GM18858 (cell line): ENCODE measurements at regions not wholly inside any gene's neighbourhood (a gene's known extent, or its start where the extent isn't known, plus 50 kb on each side); places are given as distances from the start of the nearest gene placed in this dataset.
"Not testable (repeated sequence)": the region's sequence is repeated elsewhere in the genome, so short reads cannot be mapped to it uniquely, and the experiment has no call there.

Experiments used
- ATAC-seq: cut with Tn5 transposase; IDR thresholded peaks from one replicate; pipeline ENCODE4 v1.9.1; 2021; ENCODE audit not compliant: unreplicated experiment

DNA sequence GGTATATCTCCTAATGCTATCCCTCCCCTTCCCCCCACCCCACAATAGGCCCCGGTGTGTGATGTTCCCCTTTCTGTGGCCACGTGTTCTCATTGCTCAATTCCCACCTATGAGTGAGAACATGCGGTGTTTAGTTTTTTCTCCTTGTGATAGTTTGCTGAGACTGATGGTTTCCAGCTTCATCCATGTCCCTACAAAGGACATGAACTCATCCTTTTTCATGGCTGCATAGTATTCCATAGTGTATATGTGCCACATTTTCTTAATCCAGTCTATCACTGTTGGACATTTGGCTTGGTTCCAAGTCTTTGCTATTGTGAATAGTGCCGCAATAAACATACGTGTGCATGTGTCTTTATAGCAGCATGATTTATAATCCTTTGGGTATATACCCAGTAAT, 122.5 kb upstream of the TAS2R1 start:
- ATAC-seq: not testable (repeated sequence)

DNA sequence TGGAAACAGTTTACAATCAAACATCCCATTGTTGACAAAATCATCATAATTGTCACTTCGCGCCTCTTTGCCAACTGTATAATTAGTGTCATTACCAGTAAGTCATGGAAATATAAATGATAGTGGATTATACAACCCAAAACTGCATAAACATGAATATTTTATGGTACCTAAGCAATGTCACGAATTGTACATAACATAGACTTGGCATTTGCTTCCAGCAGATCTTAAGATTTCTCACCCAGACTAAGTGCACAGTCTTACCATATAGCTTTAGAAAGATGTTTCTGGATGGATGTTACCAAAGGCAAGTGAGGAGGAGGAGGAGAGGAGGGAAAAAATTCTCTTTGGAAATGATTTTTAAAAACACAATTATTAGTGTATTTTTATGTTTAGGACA, 113.4 kb upstream of the TAS2R1 start:
- no peak for ATAC-seq

GRCh38 chr5:9742848-9743247, 112.7 kb upstream of the TAS2R1 start:
- ATAC-seq: no peak

GRCh38 chr5:9739135-9739534, 109.0 kb upstream of the TAS2R1 start:
- ATAC-seq: no peak

DNA sequence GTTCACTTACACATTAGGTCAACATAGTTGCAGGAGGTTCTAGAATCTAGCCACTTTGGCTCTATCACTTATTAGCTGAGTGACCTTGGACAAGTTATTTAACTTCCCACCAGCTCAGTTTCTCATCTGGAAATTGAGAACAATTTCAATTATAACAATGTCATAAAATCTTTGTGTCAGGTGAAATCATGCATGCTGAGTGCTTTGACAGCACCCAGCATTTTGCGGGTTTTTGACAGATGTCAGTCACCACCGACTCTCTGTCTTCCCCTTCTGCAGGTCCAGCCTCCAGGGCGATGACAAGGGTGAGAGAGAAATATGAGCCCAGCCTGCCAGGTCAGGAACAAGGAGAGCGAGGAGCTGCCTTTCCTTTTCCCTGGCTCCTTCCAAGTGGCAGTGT, 107.1 kb upstream of the TAS2R1 start:
- no peak for ATAC-seq

- no peak for ATAC-seq
These were observed 103.3 kb upstream of the TAS2R1 start for GRCh38 chr5:9733486-9733885.

- ATAC-seq: no peak
These were observed 101.0 kb upstream of the TAS2R1 start for GRCh38 chr5:9731159-9731558.

GRCh38 chr5:9728261-9728660, 98.1 kb upstream of the TAS2R1 start:
- ATAC-seq: no peak

GRCh38 chr5:9726931-9727330, 96.8 kb upstream of the TAS2R1 start:
- ATAC-seq: no peak

- ATAC-seq: not testable (repeated sequence)
These were observed 95.1 kb upstream of the TAS2R1 start for GRCh38 chr5:9725265-9725664.

- no peak for ATAC-seq
These were observed 94.6 kb upstream of the TAS2R1 start for GRCh38 chr5:9724707-9725106.

- ATAC-seq: no peak
These were observed 92.5 kb upstream of the TAS2R1 start for GRCh38 chr5:9722601-9723180.

DNA sequence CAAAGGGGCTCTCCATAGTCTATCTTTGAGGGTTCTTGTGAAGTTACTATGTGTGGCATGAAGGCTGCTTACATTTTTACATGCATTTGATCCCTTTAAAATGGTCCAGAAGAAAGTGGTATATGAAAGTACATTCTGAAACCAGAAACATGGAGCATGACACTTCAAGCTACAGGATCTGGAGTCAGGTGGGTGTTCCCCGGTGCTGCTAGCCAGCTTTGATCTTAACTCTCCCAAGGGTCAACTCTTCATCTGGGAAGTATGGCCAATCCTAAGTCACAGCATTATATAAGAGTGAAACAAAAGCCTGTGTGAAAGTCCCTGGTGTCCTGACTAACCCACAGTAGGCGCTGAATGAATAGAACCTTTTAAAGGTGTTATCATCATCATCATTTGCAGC, 91.0 kb upstream of the TAS2R1 start:
- ATAC-seq: no peak

GRCh38 chr5:9720361-9720760, 90.2 kb upstream of the TAS2R1 start:
- no peak for ATAC-seq

DNA sequence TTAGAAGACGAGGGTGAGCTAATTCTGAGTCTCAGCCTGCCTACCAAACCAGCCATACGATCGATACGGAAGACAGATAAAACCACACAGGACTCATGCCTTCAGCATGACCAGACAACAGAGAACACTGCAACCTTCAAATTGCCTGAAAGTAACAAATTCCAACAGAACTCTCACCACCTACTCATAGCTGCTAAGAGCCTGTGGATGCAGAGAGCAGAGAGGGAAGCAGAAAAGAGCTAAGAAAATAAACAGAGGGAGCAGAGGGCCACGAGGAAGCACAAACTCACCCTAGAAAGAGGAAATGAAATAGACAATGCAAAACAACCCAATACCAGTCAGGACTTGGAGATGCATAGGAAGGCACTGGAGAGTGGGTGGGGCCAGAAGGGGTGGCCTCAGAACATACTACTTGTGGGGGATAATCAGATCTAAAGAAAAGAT, 86.7 kb upstream of the TAS2R1 start:
- peak; percentile 97 for ATAC-seq

- no peak for ATAC-seq
These were observed 85.8 kb upstream of the TAS2R1 start for GRCh38 chr5:9715891-9716335.

- no peak for ATAC-seq
These were observed 83.9 kb upstream of the TAS2R1 start for GRCh38 chr5:9713959-9714586.

- no peak for ATAC-seq
These were observed 83.2 kb upstream of the TAS2R1 start for GRCh38 chr5:9713356-9713755.

DNA sequence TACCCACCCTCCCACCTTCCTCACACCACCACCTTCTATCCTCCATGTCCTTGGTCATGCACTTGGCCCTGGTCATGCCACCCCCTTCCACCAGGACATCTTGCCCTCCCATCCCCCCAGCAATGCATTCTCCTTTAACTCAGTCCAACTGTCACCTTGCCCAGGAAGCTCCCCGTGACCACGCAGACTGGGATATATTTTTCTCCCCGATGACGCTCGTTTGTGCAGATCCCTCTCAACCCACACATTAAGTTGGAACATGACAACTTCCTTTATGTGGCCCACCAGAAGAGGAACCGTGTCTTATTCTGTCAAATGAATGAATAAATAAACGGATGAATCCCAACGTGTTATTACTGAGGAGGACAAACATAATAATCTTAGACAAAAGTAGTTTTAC, 82.8 kb upstream of the TAS2R1 start:
- no peak for ATAC-seq

DNA sequence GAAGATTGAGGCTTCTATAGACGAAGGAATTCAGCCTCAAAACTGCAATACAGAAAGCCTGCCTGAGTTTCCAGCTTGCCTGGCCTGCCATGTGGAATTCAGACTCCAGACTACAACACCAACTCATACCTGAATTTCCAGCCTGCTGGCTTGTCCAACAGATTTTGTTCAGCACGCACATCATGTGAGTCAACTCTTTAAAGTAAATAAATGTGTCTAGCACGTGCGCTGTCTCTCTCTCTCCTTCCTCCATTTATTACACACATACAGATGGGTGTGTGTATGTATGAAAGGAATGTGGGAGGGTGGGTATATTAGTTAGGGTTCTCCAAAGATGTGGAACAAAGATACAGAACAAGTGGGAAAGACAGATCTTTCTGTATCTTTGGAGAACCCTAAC, 82.4 kb upstream of the TAS2R1 start:
- ATAC-seq: no peak

- no peak for ATAC-seq
These were observed 79.9 kb upstream of the TAS2R1 start for GRCh38 chr5:9710069-9710468.

DNA sequence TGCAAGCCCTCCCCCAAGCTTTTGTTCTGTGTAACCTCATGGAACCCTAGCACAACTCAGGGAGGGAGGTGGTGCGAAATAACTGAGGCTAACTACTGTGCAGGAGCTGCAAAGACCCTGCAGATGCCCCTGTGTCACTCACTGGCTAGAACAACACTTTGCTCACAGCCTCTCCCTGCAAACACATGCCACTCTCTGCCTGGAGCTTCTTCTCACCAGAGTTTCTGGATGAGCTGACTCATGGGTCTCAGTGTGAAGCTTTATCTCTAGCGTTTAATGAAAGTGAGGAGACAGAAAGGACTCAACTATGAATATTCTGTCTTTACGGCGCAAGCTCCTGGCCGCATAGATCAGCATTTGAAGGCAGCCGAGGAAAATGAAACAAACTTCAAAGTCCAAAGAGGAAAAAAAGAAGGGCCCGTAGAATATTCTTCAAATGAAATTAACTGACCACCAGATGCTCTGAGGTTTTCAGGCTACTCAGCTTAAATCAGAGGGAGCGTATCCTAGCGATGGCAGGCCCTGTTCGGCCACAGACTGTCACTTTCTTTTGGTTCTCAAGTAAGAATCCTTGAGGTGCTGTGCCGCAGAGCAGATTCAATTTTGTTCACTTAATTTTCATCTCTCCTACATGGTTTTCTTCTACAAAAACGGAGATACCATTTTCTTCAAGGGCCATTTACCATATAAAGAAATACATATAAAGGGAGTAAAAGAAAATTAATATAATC, 77.7 kb upstream of the TAS2R1 start:
- ATAC-seq: no peak
